OCI-LY7 (cell line): ENCODE measurements at regions not wholly inside any gene's neighbourhood (a gene's known extent, or its start where the extent isn't known, plus 50 kb on each side); places are given as distances from the start of the nearest gene placed in this dataset.

Experiments
- BruUV-seq: library from RNA; stranded (reverse); fragments of 400-500 nt; replicated peaks from 2 replicates; lab custom pipeline; 2021; lab: Mats Ljungman, UMichigan
- CTCF ChIA-PET: fragments of 300-600 bp; sonication (Branson Sonifier 250); formaldehyde crosslinking; loops from one replicate; lab custom pipeline; 2022; ENCODE audit warnings: antibody characterized with exemption; ENCODE audit not compliant: unreplicated experiment; lab: Charles Lee
- POLR2A ChIA-PET: fragments of 300-600 bp; sonication (Branson Sonifier 250); formaldehyde crosslinking; loops from one replicate; lab custom pipeline; 2022; ENCODE audit warnings: antibody characterized with exemption; lab: Charles Lee
- DNase-seq: peaks from one replicate; pipeline ENCODE4 v3.0.0-alpha.2; 2015; ENCODE audit warnings: low spot score
- H2AFZ ChIP-seq: fragments of 200-600 bp; sonication (generic), shearing (Covaris generic); 2 replicates; pipeline ENCODE4 v1.6.1; 2014; ENCODE audit warnings: mild to moderate bottlenecking, antibody characterized with exemption, low read length, moderate library complexity
- H3K27ac ChIP-seq: fragments of 200-600 bp; sonication (generic); 2 replicates; pipeline ENCODE4 v1.5.1; 2014; ENCODE audit warnings: mixed run types, low read depth, mild to moderate bottlenecking, moderate library complexity, low read length, inconsistent platforms; ENCODE audit not compliant: poor library complexity, severe bottlenecking
- H3K36me3 ChIP-seq: fragments of 200-600 bp; sonication (generic); 2 replicates; pipeline ENCODE4 v1.6.1; 2014; ENCODE audit warnings: mild to moderate bottlenecking, antibody characterized with exemption, low read length, moderate library complexity, mixed read lengths; ENCODE audit not compliant: insufficient read depth
- H3K4me1 ChIP-seq: fragments of 200-600 bp; sonication (generic); 2 replicates; pipeline ENCODE4 v1.5.1; 2014; ENCODE audit warnings: mild to moderate bottlenecking, low read length; ENCODE audit not compliant: insufficient read depth, poor library complexity, severe bottlenecking
- H3K4me2 ChIP-seq: fragments of 200-600 bp; sonication (generic); 2 replicates; pipeline ENCODE4 v1.6.1; 2014; ENCODE audit warnings: mild to moderate bottlenecking, low read length
- H3K4me3 ChIP-seq: fragments of 200-600 bp; sonication (generic); 2 replicates; pipeline ENCODE4 v1.5.1; 2014; ENCODE audit warnings: mild to moderate bottlenecking, low read depth, low read length; ENCODE audit not compliant: poor library complexity, severe bottlenecking
- H3K79me2 ChIP-seq: fragments of 200-600 bp; sonication (generic); 2 replicates; pipeline ENCODE4 v1.6.1; 2016; ENCODE audit warnings: low read depth, mild to moderate bottlenecking, low read length, moderate library complexity, mixed read lengths; ENCODE audit not compliant: insufficient read depth
- H3K9me2 ChIP-seq: fragments of 200-600 bp; sonication (generic); 2 replicates; pipeline ENCODE4 v1.6.1; 2016; ENCODE audit warnings: mild to moderate bottlenecking, low read length, mixed read lengths; ENCODE audit not compliant: insufficient read depth
- H3K9me3 ChIP-seq: fragments of 200-600 bp; sonication (generic); 2 replicates; pipeline ENCODE4 v1.6.1; 2014; ENCODE audit warnings: mild to moderate bottlenecking, mixed run types, low read length, mixed read lengths
- H4K20me1 ChIP-seq: fragments of 200-600 bp; sonication (generic); 2 replicates; pipeline ENCODE4 v1.6.1; 2014; ENCODE audit warnings: mild to moderate bottlenecking, antibody characterized with exemption, low read length, moderate library complexity, mixed read lengths; ENCODE audit not compliant: insufficient read depth
- CTCF ChIP-seq: fragments of 200-600 bp; sonication (generic); conservative IDR thresholded peaks from 2 replicates; pipeline ENCODE4 v1.5.1; 2014; ENCODE audit warnings: mild to moderate bottlenecking, antibody characterized with exemption, low read length, moderate library complexity, mixed read lengths
- EZH2phosphoT487 ChIP-seq: fragments of 200-600 bp; sonication (generic); IDR thresholded peaks from 2 replicates; pipeline ENCODE4 v1.6.1; 2018; ENCODE audit warnings: low read depth, borderline replicate concordance, mild to moderate bottlenecking, mixed run types, antibody characterized with exemption, low read length, moderate library complexity, mixed read lengths
- intact Hi-C: fragments of 100-400 bp; cut with micrococcal nuclease; formaldehyde crosslinking; loops from one replicate; pipeline ENCODE4 v1.10.0; 2022; ENCODE audit not compliant: unreplicated experiment

- Histone ChIP-seq H3K9me2 (no peaks in the 10 kb centered on the region), H3K79me2 (no peaks in the 10 kb centered on the region), H3K27ac (no peak overlapping the region), H3K4me3 (no peak overlapping the region), H3K36me3 (no peaks in the 10 kb centered on the region), H2AFZ (no peak overlapping the region), H3K4me1 (no peaks in the 10 kb centered on the region), H3K4me2 (no peak overlapping the region), H3K9me3 (no peaks in the 10 kb centered on the region), H4K20me1 (no peaks in the 10 kb centered on the region)
- ChIA-PET CTCF (no interaction called here), POLR2A (no interaction called here)
- TF ChIP-seq EZH2phosphoT487 (no peak), CTCF (no peak)
- no peak for DNase-seq
- BruUV-seq = no TSS peak
- intact Hi-C loops = no loop called here
Measured at GRCh38 chr10:8418631-8419030, 364.1 kb downstream of the GATA3 start.

- Histone ChIP-seq H3K4me1 (no peaks in the 10 kb centered on the region), H3K4me2 (no peak overlapping the region), H3K36me3 (no peaks in the 10 kb centered on the region), H4K20me1 (no peaks in the 10 kb centered on the region), H3K4me3 (no peak overlapping the region), H3K9me2 (no peaks in the 10 kb centered on the region), H3K27ac (no peak overlapping the region), H2AFZ (no peak overlapping the region), H3K9me3 (no peaks in the 10 kb centered on the region), H3K79me2 (no peaks in the 10 kb centered on the region)
- no TSS peak for BruUV-seq
- TF ChIP-seq EZH2phosphoT487 = no peak
- no peak for TF ChIP-seq CTCF
- no peak for DNase-seq
- CTCF ChIA-PET = interaction anchor here (0.6 kb wide), 1 partner anchor 37 kb away, joined by 3 read pairs; no protein-coding TSS in a partner anchor
- POLR2A ChIA-PET = no interaction called here
- intact Hi-C loops = no loop called here
Measured at GRCh38 chr10:8420182-8420581, 365.7 kb downstream of the GATA3 start.

DNA sequence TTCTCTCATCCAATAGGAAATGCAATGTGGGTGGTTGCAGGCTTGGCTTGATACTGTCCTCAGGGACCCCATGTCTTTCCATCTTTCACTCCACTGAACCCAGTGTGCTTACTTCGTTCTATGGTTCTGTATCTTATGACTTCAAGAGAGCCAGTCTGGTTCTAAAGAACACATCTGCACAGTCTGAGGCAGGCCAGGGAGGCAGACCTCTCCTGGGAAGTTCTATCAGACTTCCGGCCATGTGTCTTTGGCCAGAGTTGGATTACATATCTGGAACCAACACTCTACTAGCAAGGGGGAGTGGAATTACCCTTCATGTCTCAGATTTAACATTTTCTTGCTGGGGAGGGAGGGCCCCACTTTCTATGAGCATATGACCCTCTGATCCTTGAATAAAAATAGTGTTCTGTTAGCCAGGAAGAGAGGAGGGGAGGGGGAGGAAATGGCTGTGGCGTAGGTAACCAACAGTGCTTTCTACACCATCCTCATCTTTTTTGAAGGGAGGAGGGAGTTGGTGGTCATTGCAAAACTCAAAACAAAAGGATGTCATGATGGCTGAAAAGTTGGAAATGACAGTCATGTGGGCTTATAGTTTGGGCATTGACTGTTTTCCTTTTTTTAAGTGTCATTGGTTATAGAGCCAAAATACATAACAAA, 370.2 kb downstream of the GATA3 start:
- DNase-seq = no peak
- H3K4me2 ChIP-seq = no peak overlapping the region
- H3K36me3 ChIP-seq = no peaks in the 10 kb centered on the region
- H2AFZ ChIP-seq = no peak overlapping the region
- H3K9me3 ChIP-seq = no peaks in the 10 kb centered on the region
- H4K20me1 ChIP-seq = no peaks in the 10 kb centered on the region
- H3K4me3 ChIP-seq = no peak overlapping the region
- POLR2A ChIA-PET = no interaction called here
- intact Hi-C loops = no loop called here
- H3K9me2 ChIP-seq = no peaks in the 10 kb centered on the region
- no peaks in the 10 kb centered on the region for H3K4me1 ChIP-seq
- TF ChIP-seq CTCF (no peak), EZH2phosphoT487 (no peak)
- no TSS peak for BruUV-seq
- CTCF ChIA-PET = no interaction called here
- H3K27ac ChIP-seq = no peak overlapping the region
- no peaks in the 10 kb centered on the region for H3K79me2 ChIP-seq
